MCF 10A (cell line): ENCODE measurements at regions not wholly inside any gene's neighbourhood (a gene's known extent, or its start where the extent isn't known, plus 50 kb on each side); places are given as distances from the start of the nearest gene placed in this dataset.

Experiments used
- BruUV-seq: library from RNA; stranded (reverse); fragments of 400-500 nt; replicated peaks from 2 replicates; lab custom pipeline; 2021; lab: Mats Ljungman, UMichigan
- CTCF ChIA-PET: fragments of 300-600 bp; sonication (Branson Sonifier 250); formaldehyde crosslinking; extraction: SDS; loops from one replicate; lab custom pipeline; 2021; ENCODE audit warnings: antibody characterized with exemption, inconsistent platforms; lab: Yijun Ruan, JAX
- POLR2A ChIA-PET: fragments of 300-600, 350-650 bp; sonication (Branson Sonifier 250); formaldehyde crosslinking; extraction: SDS; loops from one replicate; lab custom pipeline; 2020; ENCODE audit warnings: antibody characterized with exemption, inconsistent platforms; lab: Yijun Ruan, JAX
- DNase-seq: peaks from one replicate; pipeline ENCODE4 v3.0.0-alpha.2; 2018; ENCODE audit not compliant: unreplicated experiment
- H3K27ac Mint-ChIP-seq: one replicate; pipeline ENCODE4 v1.8.0; 2022; ENCODE audit warnings: mild to moderate bottlenecking, low read depth, mixed read lengths; ENCODE audit not compliant: unreplicated experiment
- H3K27me3 Mint-ChIP-seq: one replicate; pipeline ENCODE4 v1.8.0; 2022; ENCODE audit warnings: mixed read lengths; ENCODE audit not compliant: insufficient read depth, unreplicated experiment
- H3K36me3 Mint-ChIP-seq: one replicate; pipeline ENCODE4 v1.8.0; 2022; ENCODE audit warnings: mild to moderate bottlenecking, moderate library complexity, mixed read lengths; ENCODE audit not compliant: insufficient read depth, unreplicated experiment
- H3K4me1 Mint-ChIP-seq: one replicate; pipeline ENCODE4 v1.8.0; 2022; ENCODE audit warnings: mixed read lengths; ENCODE audit not compliant: insufficient read depth, unreplicated experiment
- H3K4me3 Mint-ChIP-seq: one replicate; pipeline ENCODE4 v1.8.0; 2022; ENCODE audit warnings: mild to moderate bottlenecking, moderate library complexity, mixed read lengths; ENCODE audit not compliant: unreplicated experiment
- H3K9me3 Mint-ChIP-seq: one replicate; pipeline ENCODE4 v1.8.0; 2022; ENCODE audit warnings: mixed read lengths; ENCODE audit not compliant: unreplicated experiment
- intact Hi-C: fragments of 100-400 bp; cut with micrococcal nuclease; formaldehyde crosslinking; loops from 2 replicates; pipeline ENCODE4 v1.14.1; 2022
- TF ChIP-seq, protein P1 (sequence below): fragments of 200-600 bp; IDR thresholded peaks from one replicate; pipeline ENCODE4 v1.8.0; 2022; ENCODE audit warnings: antibody characterized with exemption, mild to moderate bottlenecking; ENCODE audit not compliant: unreplicated experiment

GRCh38 chr10:129344103-129344502, 122.9 kb upstream of the MGMT start:
- H3K27ac Mint-ChIP-seq: no peak overlapping the region
- BruUV-seq: no TSS peak
- TF ChIP-seq, protein P1, sequence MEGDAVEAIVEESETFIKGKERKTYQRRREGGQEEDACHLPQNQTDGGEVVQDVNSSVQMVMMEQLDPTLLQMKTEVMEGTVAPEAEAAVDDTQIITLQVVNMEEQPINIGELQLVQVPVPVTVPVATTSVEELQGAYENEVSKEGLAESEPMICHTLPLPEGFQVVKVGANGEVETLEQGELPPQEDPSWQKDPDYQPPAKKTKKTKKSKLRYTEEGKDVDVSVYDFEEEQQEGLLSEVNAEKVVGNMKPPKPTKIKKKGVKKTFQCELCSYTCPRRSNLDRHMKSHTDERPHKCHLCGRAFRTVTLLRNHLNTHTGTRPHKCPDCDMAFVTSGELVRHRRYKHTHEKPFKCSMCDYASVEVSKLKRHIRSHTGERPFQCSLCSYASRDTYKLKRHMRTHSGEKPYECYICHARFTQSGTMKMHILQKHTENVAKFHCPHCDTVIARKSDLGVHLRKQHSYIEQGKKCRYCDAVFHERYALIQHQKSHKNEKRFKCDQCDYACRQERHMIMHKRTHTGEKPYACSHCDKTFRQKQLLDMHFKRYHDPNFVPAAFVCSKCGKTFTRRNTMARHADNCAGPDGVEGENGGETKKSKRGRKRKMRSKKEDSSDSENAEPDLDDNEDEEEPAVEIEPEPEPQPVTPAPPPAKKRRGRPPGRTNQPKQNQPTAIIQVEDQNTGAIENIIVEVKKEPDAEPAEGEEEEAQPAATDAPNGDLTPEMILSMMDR: no peak
- POLR2A ChIA-PET: no interaction called here
- intact Hi-C loops: no loop called here
- no peak overlapping the region for H3K4me3 Mint-ChIP-seq
- no peaks in the 10 kb centered on the region for H3K36me3 Mint-ChIP-seq
- no peaks in the 10 kb centered on the region for H3K4me1 Mint-ChIP-seq
- CTCF ChIA-PET: no interaction called here
- no peaks in the 10 kb centered on the region for H3K27me3 Mint-ChIP-seq
- DNase-seq: no peak
- no peaks in the 10 kb centered on the region for H3K9me3 Mint-ChIP-seq

DNA sequence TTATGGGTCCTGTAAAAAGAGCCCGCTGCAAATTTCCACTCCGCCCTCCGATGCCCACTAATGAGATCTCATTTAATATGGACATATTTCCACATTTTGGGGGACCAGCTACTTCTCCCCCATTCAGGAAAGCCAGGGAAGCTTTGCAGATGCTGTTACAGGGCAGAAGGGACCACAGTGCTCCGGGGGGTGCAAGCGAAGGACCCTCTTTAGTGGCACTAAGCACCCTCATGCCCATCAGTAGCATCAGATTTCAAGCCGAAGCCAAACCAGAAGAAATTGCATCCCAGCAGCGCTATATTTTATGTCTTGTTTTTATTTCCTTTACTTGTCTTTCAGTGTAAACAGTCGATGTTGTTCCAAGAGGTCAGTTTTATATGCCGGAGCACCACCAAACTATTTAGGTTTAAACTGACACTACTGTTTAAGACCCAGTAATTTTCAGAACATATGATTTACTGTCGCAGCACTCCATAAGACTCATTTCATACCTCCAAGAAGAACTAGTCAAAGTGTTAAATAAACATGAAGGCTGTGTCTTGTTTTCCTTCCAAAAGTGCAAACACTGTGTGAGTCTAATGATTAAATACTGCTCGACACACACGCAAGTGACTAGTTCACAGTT, 122.2 kb upstream of the MGMT start:
- no peak for DNase-seq
- H3K9me3 Mint-ChIP-seq: no peaks in the 10 kb centered on the region
- no peak overlapping the region for H3K27ac Mint-ChIP-seq
- no peaks in the 10 kb centered on the region for H3K36me3 Mint-ChIP-seq
- no peaks in the 10 kb centered on the region for H3K27me3 Mint-ChIP-seq
- POLR2A ChIA-PET: no interaction called here
- CTCF ChIA-PET: no interaction called here
- no TSS peak for BruUV-seq
- H3K4me1 Mint-ChIP-seq: no peaks in the 10 kb centered on the region
- intact Hi-C loops: no loop called here
- TF ChIP-seq, protein P1: no peak
- H3K4me3 Mint-ChIP-seq: no peak overlapping the region

- CTCF ChIA-PET: no interaction called here
- Mint-ChIP-seq H3K27ac (no peak overlapping the region), H3K27me3 (no peaks in the 10 kb centered on the region), H3K36me3 (no peaks in the 10 kb centered on the region), H3K4me3 (no peak overlapping the region), H3K4me1 (no peaks in the 10 kb centered on the region), H3K9me3 (no peaks in the 10 kb centered on the region)
- POLR2A ChIA-PET: interaction anchor here (0.6 kb wide), 1 partner anchor 769 kb away, joined by 3 read pairs; no protein-coding TSS in a partner anchor
- intact Hi-C loops: no loop called here
- BruUV-seq: no TSS peak
- no peak for DNase-seq
- TF ChIP-seq, protein P1: no peak
Observed at GRCh38 chr10:129345763-129346162, 121.3 kb upstream of the MGMT start.

- DNase-seq: no peak
- no peaks in the 10 kb centered on the region for H3K36me3 Mint-ChIP-seq
- no peak overlapping the region for H3K4me3 Mint-ChIP-seq
- H3K27ac Mint-ChIP-seq: no peak overlapping the region
- H3K4me1 Mint-ChIP-seq: no peaks in the 10 kb centered on the region
- H3K27me3 Mint-ChIP-seq: no peaks in the 10 kb centered on the region
- CTCF ChIA-PET: no interaction called here
- BruUV-seq: no TSS peak
- H3K9me3 Mint-ChIP-seq: peaks cover 23% of the 10 kb centered on the region
- intact Hi-C loops: no loop called here
- POLR2A ChIA-PET: no interaction called here
- TF ChIP-seq, protein P1: no peak
Observed at GRCh38 chr10:129350690-129351089, 116.4 kb upstream of the MGMT start.
